ENCODE measurements at regions not wholly inside any gene's neighbourhood (a gene's known extent, or its start where the extent isn't known, plus 50 kb on each side); places are given as distances from the start of the nearest gene placed in this dataset.

- TF ChIP-seq CTCF (IDR thresholded peaks at IDR 0.05) (no peak), POLR2A (IDR thresholded peaks at IDR 0.05) (no peak)
These were observed 703.9 kb upstream of the ANO3 start for GRCh38 chr11:25628030-25628429.

Measured in adrenal gland (tissue), 5 donors.